NCI-H69 (cell line): ENCODE measurements at regions not wholly inside any gene's neighbourhood (a gene's known extent, or its start where the extent isn't known, plus 50 kb on each side); places are given as distances from the start of the nearest gene placed in this dataset.
"Not testable (repeated sequence)": the region's sequence is repeated elsewhere in the genome, so short reads cannot be mapped to it uniquely, and the experiment has no call there.

Experiments used
- DNase-seq: peaks from one replicate; lab custom pipeline; 2025; lab: John Stamatoyannopoulos, UW

DNA sequence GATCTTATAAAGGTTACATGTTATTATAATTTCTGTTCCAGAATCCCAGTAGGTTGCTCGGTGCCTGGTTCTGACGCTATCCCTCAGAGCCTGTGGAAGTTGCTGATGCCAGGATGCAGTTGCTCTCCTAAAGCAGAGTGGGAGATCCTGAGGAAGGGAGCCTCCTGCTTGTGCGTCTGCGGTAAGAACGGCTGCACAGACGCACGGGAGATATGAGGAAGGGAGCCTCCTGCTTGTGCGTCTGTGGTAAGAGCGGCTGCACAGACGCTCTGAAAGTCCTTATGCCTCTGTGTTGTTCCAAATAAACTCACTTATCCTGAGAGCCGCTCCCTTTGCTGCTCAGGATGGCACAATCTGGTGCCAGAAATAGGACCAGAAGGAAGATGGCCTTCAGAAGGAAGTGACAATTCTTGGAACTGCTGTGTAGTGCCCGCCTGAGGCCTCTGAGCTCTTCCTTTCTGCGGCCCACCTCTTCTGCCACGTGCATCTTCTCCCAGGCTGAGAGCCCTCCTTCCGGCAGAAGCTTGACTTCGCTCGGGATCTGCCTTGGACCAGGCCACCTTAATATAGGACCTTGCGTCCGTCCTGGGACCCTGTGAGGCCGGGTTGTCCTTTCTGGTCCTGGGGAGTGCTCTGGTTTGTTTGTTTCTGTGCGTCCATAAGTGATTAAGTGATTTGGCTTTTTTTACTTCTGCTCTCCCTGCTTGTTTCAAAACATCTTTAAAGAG, 89.5 kb downstream of the RTP5 start:
- DNase-seq: no peak

DNA sequence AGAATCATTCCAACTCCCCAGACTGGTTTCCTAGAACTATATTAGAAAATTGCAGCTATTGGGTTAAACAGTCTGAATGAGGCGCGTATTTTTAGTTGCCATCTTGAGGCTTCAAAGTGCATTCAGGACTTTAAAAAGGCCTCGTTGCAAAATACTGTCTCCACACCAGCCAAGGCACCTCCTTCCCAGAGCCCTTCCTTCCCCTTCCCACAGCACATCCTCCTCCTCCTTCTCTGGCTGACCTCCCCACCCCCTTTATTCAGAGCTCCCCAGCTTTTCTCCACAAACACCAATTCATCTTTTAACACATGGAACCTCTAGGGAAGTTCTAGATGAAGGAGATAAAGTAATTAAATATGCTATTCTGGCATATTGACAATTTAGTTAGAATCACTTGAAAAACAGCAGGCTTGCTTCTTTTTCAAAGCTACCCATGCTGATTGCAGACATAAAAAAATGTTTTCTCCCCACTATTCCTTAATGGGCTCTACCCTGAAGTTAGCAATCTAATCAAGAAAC, 90.3 kb downstream of the RTP5 start:
- DNase-seq: no peak

DNA sequence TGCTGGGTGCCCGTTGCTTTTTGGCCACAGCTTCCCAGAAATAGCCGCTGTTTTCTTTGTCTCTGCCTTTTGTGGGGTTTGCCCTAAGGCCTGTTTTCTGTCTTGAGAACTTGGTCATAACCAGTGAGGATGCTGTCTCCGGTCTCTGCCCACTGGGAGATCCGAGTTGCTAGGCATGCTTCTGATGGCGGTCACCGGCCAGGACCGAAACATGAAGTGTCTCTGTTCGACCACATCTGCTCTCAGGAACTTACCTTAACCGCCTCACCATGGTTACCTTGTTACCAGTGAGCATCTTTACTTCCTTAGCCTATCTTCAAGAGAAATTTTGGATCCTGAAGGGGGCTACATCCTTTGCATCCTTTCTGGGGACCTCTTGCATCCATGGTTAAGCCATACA, 91.9 kb downstream of the RTP5 start:
- no peak for DNase-seq

DNA sequence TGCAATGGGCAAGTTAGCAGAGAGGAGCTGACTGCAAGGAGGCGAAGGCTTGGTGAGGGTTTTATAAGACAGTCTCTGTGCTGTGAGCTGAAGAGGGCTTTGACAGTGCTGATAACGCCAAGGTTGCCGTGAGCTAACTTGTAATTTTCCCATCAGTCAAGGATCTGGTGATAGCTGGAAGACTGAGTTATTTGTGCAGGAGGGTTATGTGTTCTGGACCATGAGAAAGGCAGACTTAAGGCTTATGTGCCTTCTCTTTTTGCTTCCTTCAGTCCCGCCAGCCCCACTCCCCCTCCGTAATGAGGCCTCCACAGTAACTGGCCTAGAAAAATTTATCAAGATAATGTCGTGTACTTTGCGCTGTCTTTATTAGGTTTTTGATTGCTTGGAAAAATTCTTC, 94.6 kb downstream of the RTP5 start:
- no peak for DNase-seq

DNA sequence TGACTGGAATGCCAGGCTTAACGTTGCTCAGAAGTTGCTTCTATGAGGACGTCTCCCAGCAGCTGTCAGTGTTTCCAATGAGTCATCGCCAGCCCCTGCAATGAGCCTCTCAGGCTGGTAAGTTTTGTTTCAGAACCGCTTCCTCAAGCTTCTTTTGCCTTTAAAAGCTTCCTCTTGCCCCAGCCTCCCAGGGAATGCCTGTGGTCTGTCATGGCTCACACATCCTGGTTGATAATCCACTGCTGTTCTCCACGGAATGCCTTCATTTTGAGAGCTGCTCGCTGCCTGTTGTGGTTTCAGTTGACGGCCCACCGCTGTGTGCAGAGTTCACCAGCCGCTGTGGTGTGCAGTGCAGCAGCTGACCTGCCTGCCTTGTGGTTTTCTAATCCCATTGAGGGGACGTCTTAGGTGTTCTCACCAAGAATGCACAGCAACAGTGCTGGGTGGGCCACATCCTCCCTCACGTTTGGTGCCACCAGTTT, 96.4 kb downstream of the RTP5 start:
- DNase-seq: no peak

DNA sequence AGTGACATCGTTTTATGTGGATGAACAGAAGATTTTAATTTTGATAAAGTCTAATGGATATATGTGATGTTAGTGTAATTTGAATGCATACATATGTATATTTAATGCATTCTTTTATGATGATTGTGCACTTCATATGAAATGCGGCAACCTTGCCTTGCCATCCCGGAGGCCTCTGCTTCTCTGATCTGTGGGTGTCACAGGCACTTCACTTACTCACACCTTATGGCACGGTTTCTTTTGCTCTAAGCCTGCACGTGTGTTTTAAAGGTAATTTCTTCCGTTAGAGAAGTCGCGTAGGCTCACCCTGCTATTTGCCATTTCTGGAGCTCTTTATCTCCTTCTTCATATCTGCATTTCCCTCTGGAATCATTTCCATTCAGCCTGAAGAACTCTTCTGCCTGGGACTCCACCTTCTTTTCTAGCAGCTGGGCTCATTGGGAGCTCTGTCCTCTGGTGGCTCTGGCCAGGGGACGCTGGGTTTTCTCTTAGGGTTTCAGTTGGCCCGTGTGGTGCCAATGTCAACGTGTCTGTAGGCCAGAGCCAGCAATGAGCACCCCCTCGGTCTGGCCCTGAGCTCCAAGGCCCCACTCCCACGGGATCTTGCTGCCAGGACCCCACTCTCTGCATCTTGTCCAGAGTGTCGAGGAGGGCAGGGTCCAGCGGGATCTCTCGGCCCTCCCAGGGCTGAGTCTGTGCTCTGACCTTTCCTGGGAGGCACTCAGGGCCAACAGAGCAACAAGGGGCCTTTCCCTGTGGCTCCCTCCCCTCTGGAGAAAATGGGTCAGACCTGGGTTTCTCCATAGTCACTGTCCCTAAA, 97.3 kb downstream of the RTP5 start:
- no peak for DNase-seq

DNA sequence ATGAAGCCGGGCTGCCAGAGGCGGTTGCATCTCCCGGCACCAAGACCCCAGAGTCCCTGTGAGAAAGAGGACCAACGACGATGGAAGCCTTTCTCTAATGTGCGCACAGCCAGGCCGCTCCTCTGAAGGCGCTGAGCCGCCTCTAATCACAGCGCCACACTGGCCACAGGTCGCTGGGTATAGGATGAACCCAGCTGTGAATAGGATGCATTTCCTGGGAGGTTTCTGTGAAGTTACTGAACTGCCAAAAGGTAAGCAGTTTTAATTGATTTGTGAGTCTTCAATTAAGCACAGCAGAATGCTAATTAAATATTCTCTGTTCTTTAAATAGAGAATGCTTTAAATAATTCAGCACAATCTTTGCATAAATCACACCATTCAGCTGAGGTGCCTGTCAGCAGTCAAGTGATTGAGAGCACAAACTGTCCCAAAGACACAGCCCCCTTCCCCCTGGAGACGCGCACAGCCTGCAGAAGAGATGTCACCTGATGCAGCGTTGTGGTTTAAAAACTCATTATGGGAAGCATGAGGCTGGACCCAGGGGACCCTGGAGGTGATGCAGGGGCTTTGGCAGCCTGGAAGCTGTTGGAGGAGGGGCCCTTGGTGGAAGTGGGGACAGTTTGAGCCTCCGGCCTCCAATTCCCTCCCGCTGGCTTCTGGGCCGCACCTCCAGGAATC, 98.1 kb downstream of the RTP5 start:
- DNase-seq: no peak

DNA sequence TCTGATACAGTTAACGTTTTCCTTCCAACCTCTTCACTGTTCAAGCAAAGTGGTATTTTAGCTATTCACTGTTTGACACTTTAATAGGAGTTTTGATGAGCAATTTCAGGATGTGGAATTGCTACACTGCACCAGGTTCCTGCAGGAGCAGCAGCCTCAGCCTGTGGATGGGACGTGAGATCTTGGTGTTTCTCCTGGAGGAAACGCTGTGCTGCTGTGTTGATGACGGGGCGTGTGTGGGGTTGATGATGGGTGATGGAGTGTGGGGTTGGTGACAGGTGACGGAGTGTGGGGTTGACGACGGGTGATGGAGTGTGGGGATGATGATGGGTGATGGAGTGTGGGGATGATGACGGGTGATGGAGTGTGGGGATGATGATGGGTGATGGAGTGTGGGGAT, 98.9 kb downstream of the RTP5 start:
- no peak for DNase-seq

DNA sequence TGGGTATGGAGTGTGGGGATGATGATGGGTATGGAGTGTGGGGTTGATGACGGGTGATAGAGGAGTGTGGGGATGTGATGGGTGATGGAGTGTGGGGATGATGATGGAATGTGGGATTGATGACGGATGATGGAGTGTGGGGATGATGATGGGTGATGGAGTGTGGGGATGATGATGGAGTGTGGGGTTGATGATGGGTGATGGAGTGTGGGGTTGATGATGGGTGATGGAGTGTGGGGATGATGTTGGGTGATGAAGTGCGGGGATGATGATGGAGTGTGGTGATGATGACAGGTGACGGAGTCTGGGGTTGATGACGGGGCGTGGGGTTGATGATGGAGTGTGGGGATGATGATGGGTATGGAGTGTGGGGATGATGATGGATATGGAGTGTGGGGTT, 99.7 kb downstream of the RTP5 start:
- not testable (repeated sequence) for DNase-seq

DNA sequence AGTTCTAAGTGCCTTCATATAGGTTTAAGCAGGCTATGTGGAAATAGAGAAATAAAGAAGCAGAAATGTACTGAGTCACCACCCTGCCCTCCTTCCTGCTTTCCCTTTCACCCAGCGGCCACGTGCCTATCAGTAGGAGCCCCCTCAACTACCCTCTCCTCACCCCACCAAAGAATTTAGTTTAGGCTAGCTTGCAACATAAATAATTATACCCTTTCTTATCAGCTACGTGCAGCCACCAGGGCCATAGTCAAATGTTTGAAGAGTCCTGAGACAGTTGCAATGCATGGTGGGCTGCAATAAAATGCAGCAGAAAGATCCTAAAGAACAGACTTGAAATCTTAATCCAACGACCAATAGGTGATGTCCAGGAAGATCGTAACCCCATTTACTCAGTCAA, 101.2 kb downstream of the RTP5 start:
- no peak for DNase-seq

DNA sequence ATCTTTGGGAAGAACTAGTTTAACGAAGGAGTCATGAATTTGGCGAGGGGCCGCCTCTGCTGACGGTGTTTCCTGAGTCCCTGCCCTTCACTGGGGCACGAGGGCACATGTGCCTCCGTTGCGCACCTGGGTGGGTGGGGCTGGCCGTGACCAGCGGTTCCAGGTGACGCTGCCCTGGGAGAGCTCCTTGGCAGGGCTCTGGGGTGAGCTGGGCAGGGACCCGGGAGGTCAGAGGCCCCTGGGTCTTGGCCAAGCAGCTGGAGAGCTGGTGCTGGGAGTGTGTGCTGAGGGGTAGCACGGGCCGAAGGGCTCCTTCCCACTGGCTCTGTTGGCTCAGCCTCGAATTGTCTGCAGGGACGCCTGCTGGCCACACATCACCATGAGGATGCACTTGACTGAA, 104.6 kb downstream of the RTP5 start:
- DNase-seq: no peak

DNA sequence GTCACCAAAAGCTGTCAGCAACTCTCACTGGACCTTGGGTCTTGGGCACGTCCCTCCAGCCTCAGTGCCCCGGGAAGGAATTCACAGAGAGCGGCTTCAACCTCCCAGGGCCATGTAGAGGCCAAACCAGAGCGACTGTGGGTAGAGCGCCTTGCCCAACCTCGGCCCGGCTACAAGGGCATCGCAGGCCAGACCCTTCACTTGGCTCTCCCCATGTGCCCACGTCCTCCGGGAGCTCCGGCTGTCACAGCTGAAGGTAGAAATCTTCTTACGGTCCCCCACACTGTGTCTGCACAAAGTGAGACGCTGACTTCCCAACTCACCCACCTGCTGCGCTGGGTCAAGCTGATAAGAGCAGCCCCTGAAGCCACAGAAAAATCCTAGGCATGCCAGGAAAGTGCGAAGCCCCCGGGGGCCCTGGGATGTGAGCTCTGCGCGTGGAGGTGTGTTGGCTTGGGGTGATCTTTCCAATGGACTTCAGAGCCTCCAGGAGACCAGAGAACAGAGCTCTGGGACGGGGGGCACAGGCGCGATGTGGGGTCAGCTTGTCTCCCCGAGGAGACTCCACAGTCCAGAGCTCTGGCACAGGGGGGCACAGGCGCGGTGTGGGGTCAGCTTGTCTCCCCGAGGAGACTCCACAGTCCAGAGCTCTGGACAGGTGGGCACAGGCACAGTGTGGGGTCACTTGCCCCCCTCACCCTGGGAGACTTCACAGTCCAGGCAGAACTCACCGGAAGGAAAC, 105.5 kb downstream of the RTP5 start:
- DNase-seq: no peak

DNA sequence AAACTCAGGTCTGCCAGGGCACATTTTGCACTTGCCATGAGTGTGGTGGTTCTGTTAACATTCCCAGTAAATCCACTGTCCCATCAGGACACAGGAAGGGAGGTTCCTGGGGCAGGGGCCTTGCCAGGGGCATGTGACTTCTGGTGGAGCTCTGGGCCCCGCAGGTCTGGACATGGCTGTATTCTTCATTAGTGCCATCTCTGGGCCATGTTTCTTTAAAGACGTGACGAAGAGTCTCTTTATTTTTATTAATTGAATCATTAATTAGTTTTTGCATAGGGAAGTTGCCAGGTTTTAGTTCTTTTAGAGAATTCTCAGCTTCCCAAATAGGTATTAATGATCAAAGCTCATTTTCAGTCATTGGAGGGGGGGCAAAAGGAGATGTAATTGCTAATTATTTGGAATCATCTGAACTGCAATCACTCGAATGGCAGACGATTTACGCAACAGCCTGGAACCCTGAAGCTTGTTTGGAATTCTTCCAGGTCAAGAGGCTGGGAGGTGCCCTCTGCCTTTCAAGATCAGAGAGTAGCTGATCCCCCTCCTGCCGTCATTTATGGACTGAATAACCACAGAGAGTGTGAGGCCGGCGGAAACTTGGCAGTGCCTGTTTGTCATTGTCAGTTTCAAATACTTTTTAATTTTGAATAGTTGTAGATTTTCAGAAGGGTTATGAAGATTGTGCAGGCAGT, 106.2 kb downstream of the RTP5 start:
- DNase-seq: no peak

DNA sequence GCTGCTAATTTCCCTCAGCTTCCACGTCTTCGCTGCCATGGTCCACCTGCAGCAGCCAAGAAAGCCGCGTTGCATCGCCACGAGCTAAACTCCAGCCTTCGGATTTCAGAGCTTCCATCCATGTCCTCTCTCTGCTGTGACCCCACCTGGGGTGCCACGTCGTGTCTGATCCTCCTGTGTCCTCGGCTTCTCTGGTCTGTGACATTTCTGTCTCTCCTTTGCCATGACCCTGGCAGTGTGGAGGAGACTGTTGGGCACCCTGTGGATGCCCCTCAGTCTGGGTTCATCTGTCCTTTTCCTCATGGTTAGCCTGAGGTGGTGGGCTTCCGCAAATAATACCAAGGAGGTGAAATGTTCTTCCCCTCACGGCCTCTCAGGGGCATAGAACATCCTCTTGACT, 106.8 kb downstream of the RTP5 start:
- DNase-seq: no peak

DNA sequence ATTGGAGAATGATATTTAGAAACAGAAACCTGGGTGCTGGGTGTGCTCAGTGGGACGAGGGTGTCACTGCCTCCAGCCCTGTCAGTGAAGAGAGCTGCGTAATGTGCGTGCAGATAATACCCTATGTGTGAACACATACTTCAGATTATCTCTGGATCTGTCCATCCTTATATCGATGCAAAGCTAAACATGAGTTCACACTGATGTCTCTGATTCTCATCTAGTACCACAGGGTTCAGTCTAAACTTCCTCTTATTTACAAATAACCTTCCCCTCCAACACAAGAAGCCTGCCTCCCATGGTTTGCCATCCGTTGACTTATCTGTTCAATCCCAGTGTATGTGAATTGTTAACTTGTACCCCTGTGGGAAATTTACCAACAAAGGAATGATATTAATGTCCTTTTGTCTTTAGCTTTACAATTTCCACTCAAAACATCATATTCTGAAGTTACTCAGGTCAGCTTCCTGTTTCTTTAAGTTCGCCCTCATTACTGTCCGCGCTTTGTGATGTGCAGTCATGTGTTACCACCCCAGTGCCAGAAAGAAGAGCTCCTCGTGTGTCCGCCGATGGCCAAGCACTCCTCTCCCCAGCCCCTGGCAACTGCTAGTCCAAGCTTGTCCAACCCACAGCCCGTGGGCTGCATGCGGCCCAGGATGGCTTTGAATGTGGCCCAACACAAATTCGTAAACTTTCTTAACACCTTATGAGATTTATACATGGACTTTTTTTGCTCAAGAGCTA, 108.2 kb downstream of the RTP5 start:
- no peak for DNase-seq

DNA sequence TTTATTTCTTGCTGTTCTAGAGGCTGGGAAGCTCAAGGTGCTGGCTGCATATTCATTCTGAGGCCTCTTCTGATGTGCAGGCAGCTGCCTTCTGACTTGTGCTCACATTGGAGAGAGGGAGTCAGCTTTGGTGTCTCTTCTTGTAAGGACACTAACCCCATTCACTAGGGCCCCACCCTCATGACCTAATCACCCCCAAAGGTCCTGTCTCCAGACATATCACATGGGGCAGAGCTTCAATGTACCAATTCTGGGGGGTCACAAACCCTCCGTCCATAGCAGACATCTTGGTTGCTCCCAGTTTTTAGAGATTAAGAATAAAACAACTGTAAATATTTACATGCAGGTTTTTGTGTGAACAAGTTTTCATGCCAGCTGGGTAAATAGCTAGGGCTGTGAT, 109.1 kb downstream of the RTP5 start:
- no peak for DNase-seq

DNA sequence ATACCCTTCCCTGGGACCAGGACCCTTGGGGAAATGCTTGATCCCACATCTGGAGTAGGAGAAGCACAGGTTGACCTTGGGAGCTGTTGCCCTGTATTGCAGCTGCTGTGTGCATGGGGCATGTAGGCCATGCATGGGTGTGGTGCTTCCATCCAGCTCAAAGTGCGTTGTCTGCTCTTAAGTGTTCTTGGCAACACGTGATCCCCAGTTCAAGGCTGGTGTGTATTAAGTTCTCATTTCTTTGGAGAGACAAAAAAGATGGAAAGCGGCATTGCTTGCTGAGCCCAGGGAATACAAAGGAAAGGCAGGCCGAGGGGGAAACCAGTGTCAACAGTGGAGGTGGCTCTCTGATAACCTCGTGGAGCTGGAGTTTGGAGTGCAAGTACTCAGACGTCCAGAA, 110.7 kb downstream of the RTP5 start:
- DNase-seq: no peak

DNA sequence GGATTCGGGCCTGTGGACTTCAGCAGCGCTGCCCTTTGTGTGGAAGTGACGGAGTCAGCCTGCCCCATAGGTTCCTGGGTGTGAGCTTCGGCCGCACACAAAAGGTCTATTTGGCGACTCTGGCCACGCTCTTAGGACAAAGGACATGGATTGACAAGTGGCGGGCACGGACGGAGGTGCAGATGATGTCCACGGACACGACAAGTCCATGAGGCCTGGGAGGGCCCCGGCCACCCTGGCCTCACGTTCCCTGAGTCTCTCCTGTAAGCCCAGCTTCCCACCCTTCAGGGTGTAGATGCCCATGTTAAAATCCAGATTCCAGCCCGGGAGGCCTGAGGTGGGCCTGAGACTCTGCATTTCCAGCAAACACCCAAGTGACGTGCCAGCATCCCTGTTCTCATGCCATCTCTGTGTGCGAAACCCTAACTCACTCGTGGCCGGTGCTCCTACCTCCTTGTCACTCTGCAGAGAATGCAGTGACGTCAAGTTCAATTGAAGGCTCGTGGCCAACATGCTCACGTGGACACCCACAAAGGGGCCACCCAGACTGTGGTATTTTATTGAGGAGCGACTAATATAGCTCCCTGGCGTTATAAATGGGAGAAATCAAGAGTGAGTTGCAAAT, 111.7 kb downstream of the RTP5 start:
- no peak for DNase-seq

DNA sequence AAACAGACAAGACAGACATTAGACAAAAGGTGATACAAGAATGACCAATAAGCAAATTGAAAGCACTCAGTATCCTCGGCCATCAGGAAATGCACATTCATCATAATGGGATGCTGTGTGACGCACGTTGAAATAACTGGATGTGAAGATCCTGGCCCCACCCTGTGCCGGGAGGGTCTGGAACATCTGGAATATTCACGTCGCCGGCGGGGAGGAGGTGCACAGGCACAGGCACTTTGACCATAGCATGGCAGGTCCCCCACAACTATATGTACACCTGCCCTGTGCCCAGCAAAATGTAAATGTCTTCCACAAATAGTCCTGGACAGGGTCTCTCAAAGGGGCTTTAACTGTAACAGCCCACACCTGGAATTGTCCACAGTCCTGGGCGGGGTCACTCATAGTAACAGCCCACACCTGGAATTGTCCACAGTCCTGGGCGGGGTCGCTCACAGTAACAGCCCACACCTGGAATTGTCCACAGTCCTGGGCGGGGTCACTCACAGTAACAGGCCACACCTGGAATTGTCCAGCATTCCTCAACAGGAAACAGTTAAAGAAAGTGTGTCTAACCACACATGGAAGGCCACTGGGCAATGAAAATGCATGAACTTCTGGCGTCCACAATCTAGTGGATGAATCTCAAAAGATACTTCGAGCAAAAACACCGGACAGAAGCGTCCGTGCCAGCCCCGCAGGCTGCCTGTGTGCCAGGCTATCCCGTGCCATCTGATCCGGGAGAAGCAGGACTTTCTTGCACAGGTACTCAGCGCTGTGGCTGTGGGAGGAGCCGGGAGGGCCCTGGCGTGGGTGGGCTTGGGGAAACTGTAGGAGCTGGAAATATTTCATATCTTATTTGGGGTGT, 113.4 kb downstream of the RTP5 start:
- no peak for DNase-seq
